SK-N-MC (cell line): ENCODE measurements at regions not wholly inside any gene's neighbourhood (a gene's known extent, or its start where the extent isn't known, plus 50 kb on each side); places are given as distances from the start of the nearest gene placed in this dataset.

ENCODE experiments used
- DNase-seq: peaks from one replicate; pipeline ENCODE4 v3.0.0-alpha.2; 2011; ENCODE audit warnings: low read depth, low spot score
- H3K27ac ChIP-seq: fragments of 200-600 bp; sonication (generic); 2 replicates; pipeline ENCODE4 v1.5.1; 2016; ENCODE audit warnings: mixed run types
- H3K36me3 ChIP-seq: fragments of 200-600 bp; sonication (generic); 2 replicates; pipeline ENCODE4 v1.6.1; 2017; ENCODE audit warnings: antibody characterized with exemption, low read length, mixed read lengths; ENCODE audit not compliant: insufficient read depth
- H3K4me3 ChIP-seq: fragments of 200-600 bp; sonication (generic); 2 replicates; pipeline ENCODE4 v1.5.1; 2016
- H3K9ac ChIP-seq: fragments of 200-600 bp; sonication (generic); 2 replicates; pipeline ENCODE4 v1.8.0; 2017; ENCODE audit warnings: mixed run types, mixed read lengths; ENCODE audit not compliant: insufficient read length
- H3K9me3 ChIP-seq: fragments of 200-600 bp; sonication (generic); 2 replicates; pipeline ENCODE4 v1.6.1; 2017; ENCODE audit warnings: low read depth, mild to moderate bottlenecking, antibody characterized with exemption, low read length, moderate library complexity, mixed read lengths
- EZH2 ChIP-seq: fragments of 200-600 bp; sonication (generic); IDR thresholded peaks from one replicate; pipeline ENCODE4 v1.6.1; 2017; ENCODE audit warnings: antibody characterized with exemption
- FOXP2 ChIP-seq: optimal IDR thresholded peaks from 2 replicates; pipeline ENCODE3; 2011; ENCODE audit warnings: mild to moderate bottlenecking, moderate library complexity; ENCODE audit not compliant: insufficient read depth; ENCODE audit errors: extremely low read length, control extremely low read depth
- POLR2AphosphoS5 ChIP-seq: IDR thresholded peaks from 2 replicates; pipeline ENCODE4 v1.6.1; 2012; ENCODE audit warnings: mild to moderate bottlenecking, low read depth, low read length, borderline replicate concordance

DNA sequence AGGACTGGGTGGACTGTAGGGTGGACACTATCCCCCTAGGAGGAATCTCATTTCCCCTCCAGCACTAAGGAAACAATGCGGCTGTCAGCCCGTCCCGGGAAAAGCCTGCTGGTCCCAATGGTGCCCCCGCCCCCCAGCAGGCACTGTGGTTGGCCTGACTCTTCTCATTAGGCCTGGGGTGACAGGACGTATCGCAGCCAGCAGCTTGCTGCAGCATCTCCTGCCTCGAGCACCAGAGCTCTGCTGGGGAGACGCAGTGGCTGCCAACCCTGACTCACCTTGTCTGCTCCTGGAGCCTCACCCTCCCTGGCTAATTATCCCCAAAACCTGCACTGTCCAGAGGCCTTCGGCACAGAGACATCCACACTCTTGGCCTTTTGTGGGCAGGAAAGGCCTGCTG is 115.1 kb upstream of the GJB5 start:
- DNase-seq, result no peak
- TF ChIP-seq EZH2, result no peak
- TF ChIP-seq POLR2AphosphoS5, result no peak
- no peak for TF ChIP-seq FOXP2

DNA sequence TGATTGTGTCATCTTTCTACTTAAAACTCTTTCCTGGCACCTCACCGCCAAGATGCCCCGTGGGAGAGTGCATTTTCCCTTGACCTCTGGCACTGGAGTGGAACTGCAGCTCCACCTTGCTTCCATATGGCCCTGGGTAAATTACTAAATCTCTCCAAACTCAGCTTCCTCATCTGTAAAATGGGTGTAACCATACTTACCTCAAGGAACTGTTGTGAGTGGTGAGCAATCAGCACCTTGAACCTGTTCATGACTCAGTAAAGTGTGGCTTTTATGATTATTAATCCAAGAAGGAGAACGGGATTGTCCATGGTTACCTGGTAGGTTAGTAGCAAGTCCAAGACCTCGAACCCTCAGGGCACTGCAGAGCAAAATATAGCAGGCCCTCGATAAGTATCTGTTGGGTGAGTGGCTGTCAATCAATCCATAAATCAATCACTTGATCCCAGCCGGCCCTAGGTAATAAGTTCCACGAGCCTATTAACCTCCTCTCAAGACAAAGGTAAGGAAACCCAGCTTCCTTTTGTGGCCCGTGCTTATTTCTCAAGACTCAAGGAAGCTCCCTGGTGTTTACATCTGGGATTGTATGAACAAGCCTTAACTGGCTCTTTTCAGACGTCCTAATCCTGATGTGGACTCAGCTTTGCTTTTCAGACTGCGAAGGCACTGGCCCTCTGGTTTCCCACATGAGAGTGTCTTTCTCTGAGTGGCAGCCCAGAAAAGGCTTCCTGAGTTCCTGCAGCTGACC is 114.0 kb upstream of the GJB5 start:
- H3K9me3 ChIP-seq, result no peaks in the 10 kb centered on the region
- H3K27ac ChIP-seq, result no peak overlapping the region
- TF ChIP-seq EZH2, result no peak
- no peak for DNase-seq
- no peak overlapping the region for H3K4me3 ChIP-seq
- H3K9ac ChIP-seq, result no peak overlapping the region
- H3K36me3 ChIP-seq, result no peaks in the 10 kb centered on the region

More for the DNA sequence above, 115.1 kb upstream of the GJB5 start:
- Histone ChIP-seq H3K27ac (no peak overlapping the region), H3K9ac (no peak overlapping the region), H3K36me3 (no peaks in the 10 kb centered on the region), H3K4me3 (no peak overlapping the region), H3K9me3 (no peaks in the 10 kb centered on the region)

DNA sequence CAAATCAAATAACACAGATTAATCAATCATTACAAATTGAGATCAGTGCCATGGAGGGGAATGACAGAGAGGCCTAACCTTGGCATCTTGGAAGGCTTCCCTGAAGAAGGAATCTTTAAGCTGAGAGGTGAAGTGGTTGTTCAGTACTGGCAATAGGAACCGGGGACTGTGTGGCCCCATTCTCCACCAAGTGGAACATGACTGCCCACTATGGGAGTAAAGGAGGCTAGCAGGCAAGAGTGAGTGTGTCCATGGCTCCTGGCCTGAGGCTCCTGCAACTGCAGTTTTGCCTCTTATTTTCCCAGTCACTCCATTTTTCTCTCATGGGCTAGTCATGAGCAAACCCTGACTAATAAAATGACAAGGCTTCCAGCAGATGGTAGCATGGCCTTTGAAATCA is 112.2 kb upstream of the GJB5 start:
- no peaks in the 10 kb centered on the region for H3K9me3 ChIP-seq
- H3K4me3 ChIP-seq, result no peak overlapping the region
- H3K27ac ChIP-seq, result no peak overlapping the region
- TF ChIP-seq FOXP2 (no peak), POLR2AphosphoS5 (no peak), EZH2 (no peak)
- no peaks in the 10 kb centered on the region for H3K36me3 ChIP-seq
- DNase-seq, result no peak
- H3K9ac ChIP-seq, result no peak overlapping the region

DNA sequence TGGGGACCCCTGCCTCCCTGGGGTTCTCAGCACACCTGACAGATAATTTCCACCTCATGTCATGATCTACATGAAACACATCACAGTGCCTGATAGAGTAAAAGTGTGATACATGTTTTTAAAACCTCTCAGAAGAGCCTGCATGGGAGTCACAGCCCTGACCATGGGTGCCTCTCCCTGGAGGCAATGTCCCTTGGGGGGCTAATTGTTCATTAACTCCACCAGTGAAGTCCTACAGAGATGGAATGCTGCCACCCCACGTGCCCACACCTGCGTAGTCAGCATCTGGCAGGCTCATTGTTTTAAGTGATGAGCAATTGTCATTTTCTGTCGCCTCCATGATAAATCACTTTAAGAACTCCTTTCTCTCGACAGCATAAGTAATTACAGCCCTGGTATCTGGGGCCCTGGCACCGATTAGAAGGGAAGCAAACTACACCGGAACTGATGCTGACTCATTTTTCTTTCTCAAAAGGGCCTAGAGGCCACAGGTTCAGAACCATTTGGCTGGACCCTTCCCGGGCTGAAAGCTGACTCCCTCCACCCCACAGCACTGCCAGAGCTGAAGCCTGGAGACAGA is 109.6 kb upstream of the GJB5 start:
- Histone ChIP-seq H3K27ac (no peak overlapping the region), H3K4me3 (no peak overlapping the region), H3K9me3 (no peaks in the 10 kb centered on the region), H3K36me3 (no peaks in the 10 kb centered on the region), H3K9ac (no peak overlapping the region)
- TF ChIP-seq FOXP2 (no peak), EZH2 (no peak), POLR2AphosphoS5 (no peak)
- no peak for DNase-seq

DNA sequence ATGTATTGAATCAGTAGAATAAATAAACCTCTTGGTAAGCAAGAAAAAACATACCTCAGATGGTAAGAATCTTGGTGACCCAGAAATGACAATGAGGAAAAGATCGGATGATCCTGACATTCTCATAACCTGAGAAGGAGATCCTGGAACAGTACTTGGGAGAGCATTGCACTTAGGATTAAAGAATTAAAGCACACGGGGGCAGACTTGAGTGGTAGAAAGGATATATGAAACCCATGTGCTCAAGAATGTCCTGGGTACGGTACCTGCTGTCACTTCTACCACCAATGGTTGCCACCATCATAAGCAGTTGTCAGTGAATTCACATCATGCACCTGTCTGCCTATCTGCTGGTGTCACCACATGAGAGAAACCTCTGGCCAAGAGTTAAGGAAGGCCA is 108.9 kb upstream of the GJB5 start:
- no peaks in the 10 kb centered on the region for H3K9me3 ChIP-seq
- TF ChIP-seq FOXP2, result no peak
- TF ChIP-seq POLR2AphosphoS5, result no peak
- TF ChIP-seq EZH2, result no peak
- no peak overlapping the region for H3K4me3 ChIP-seq

DNA sequence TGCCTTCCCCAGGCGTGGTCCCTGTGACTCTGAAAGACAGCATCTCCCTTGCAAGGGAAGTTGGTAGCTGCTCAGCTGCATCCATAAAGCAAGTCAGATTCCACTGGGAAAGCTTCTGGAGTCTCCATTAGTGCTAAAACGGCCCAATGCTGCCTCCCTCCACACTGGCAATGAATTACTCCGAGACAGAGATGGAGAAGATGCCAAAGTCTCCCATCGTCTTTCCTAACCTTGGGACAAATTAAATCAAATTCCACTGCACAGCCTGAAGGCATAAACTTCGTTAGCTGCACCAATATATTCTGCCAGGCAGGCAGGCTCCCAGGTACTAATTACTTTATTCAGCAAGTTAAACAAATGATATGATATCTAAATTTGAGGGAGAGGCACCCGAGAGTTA is 106.3 kb upstream of the GJB5 start:
- Histone ChIP-seq H3K36me3 (no peaks in the 10 kb centered on the region), H3K9ac (no peak overlapping the region), H3K27ac (no peak overlapping the region), H3K9me3 (no peaks in the 10 kb centered on the region), H3K4me3 (no peak overlapping the region)
- TF ChIP-seq POLR2AphosphoS5 (no peak), EZH2 (no peak), FOXP2 (no peak)
- DNase-seq, result no peak

More for the DNA sequence above, 108.9 kb upstream of the GJB5 start:
- Histone ChIP-seq H3K9ac (no peak overlapping the region), H3K36me3 (no peaks in the 10 kb centered on the region), H3K27ac (no peak overlapping the region)
- no peak for DNase-seq

DNA sequence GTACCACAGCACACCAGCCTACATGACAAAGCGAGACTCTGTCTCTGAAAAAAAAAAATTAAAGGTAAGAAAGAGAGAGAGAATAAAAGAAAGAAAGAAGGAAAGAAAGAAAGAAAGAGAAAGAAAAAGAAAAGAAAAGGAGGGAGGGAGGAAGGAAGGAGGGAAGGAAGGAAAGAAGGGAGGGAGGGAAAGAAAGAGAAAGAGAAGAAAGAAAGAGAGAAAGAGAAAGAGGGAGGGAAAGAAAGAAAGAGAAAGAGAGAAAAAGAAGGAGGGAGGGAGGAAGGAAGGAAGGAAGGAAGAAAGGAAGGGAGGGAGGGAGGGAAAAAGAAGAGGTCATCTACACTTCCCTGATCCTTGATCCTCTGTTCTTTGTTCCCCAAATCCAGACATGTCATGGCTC is 104.8 kb upstream of the GJB5 start:
- H3K27ac ChIP-seq, result no peak overlapping the region

DNA sequence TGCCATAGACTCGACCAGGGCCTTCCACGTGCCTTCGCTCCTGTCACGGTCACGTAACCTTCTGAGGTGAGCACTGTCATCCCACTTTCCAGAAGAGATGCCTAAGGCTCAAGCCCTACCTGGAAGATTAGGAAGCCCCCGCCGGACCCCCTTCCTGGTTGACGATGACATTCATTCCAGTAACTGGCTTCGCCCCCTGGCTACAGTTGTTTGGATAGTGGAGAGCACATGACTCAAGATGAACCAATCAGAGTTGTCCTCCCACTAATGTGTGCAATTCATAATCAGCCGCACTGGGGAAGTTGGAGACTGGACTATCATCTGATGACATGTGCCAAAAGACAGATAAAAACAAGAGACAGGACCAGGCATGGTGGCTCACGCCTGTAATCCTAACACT is 104.0 kb upstream of the GJB5 start:
- H3K9ac ChIP-seq, result no peak overlapping the region
- H3K27ac ChIP-seq, result no peak overlapping the region
- H3K9me3 ChIP-seq, result no peaks in the 10 kb centered on the region
- TF ChIP-seq POLR2AphosphoS5 (no peak), FOXP2 (no peak), EZH2 (no peak)
- no peak overlapping the region for H3K4me3 ChIP-seq
- no peak for DNase-seq
- H3K36me3 ChIP-seq, result no peaks in the 10 kb centered on the region

More for the DNA sequence above, 104.8 kb upstream of the GJB5 start:
- no peak for TF ChIP-seq EZH2
- no peak for TF ChIP-seq FOXP2
- no peak for TF ChIP-seq POLR2AphosphoS5
- DNase-seq, result no peak
- no peaks in the 10 kb centered on the region for H3K36me3 ChIP-seq
- H3K9ac ChIP-seq, result no peak overlapping the region
- H3K9me3 ChIP-seq, result no peaks in the 10 kb centered on the region
- H3K4me3 ChIP-seq, result no peak overlapping the region

DNA sequence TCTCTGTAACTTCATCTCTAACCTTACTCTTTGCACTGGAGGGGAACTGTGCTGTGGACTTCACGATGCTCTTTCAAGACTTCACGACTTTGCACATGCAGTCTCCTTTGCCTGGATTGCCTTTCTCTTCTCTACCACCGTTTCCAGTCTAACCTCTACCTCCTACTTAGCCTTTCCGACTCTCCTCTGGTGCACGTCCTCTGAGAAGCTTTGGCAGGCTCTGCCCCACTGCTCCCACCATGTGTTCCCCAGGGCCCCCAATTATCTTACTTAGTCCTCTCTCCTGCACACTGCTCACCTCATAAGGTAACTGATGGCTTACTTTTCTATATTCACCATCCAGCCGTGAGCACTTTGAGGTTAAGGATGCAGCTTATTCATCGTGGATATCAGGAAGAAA is 101.7 kb upstream of the GJB5 start:
- no peaks in the 10 kb centered on the region for H3K9me3 ChIP-seq
- no peak overlapping the region for H3K4me3 ChIP-seq
- H3K36me3 ChIP-seq, result no peaks in the 10 kb centered on the region
- TF ChIP-seq EZH2 (no peak), POLR2AphosphoS5 (no peak), FOXP2 (no peak)
- H3K9ac ChIP-seq, result no peak overlapping the region
- no peak for DNase-seq
- H3K27ac ChIP-seq, result no peak overlapping the region
